GM12878 (cell line): ENCODE measurements at regions not wholly inside any gene's neighbourhood (a gene's known extent, or its start where the extent isn't known, plus 50 kb on each side); places are given as distances from the start of the nearest gene placed in this dataset.

Source experiments
- ATAC-seq: fragments of 200-7000 bp; cut with Tn5 transposase; 3 replicates; pipeline ENCODE4 v1.9.1; 2020; ENCODE audit warnings: mild to moderate bottlenecking, moderate library complexity
- BruUV-seq: library from RNA; stranded (reverse); fragments of 400-500 nt; replicated peaks from 2 replicates; lab custom pipeline; 2021; lab: Mats Ljungman, UMichigan
- CTCF ChIA-PET: fragments of 300-600 bp; sonication (Branson Sonifier 250); formaldehyde crosslinking; extraction: SDS; loops from one replicate; lab custom pipeline; 2021; ENCODE audit warnings: inconsistent platforms; lab: Yijun Ruan, JAX
- POLR2A ChIA-PET: fragments of 350-600 bp; formaldehyde crosslinking; extraction: SDS; loops from one replicate; lab custom pipeline; 2021; ENCODE audit warnings: inconsistent platforms; lab: Charles Lee
- RAD21 ChIA-PET: fragments of 300-600 bp; sonication (Branson Sonifier 250); formaldehyde crosslinking; loops from one replicate; lab custom pipeline; 2023; ENCODE audit warnings: antibody characterized with exemption; ENCODE audit not compliant: unreplicated experiment; lab: Charles Lee
- SMC1A ChIA-PET: fragments of 300-600 bp; sonication (Branson Sonifier 250); formaldehyde crosslinking; loops from one replicate; lab custom pipeline; 2023; ENCODE audit not compliant: unreplicated experiment, uncharacterized antibody; lab: Charles Lee
- DNase-seq: peaks from one replicate; pipeline ENCODE4 v3.0.0-alpha.2; 2011; ENCODE audit warnings: low read depth, low spot score
- FAIRE-seq: peaks from 3 replicates; lab custom pipeline; 2011; peaks lifted over from hg19 to GRCh38; lab: Jason Lieb, UNC
- H2AFZ ChIP-seq: 2 replicates; pipeline ENCODE4 v1.6.0; 2011; ENCODE audit warnings: low read depth, low read length, control low read depth; ENCODE audit not compliant: control insufficient read depth
- H3K27ac ChIP-seq: 2 replicates; pipeline ENCODE4 v1.5.1; 2011; ENCODE audit warnings: control low read depth; ENCODE audit not compliant: control insufficient read depth, insufficient read depth
- H3K27me3 ChIP-seq, 2 experiments: replicated peaks in 1 of 2; 2 replicates each; pipeline versions ENCODE4 v1.6.0 to v1.6.1; 2011; ENCODE audit warnings: low read length in 1 of 2; ENCODE audit not compliant: control insufficient read depth in 2 of 2, insufficient read depth in 2 of 2
- H3K36me3 ChIP-seq, 2 experiments: 2 replicates each; pipeline ENCODE4 v1.5.1; 2011; ENCODE audit warnings: low read length in 1 of 2; ENCODE audit not compliant: control insufficient read depth in 2 of 2, insufficient read depth in 2 of 2
- H3K4me1 ChIP-seq: 2 replicates; pipeline ENCODE4 v1.6.1; 2011; ENCODE audit warnings: mild to moderate bottlenecking, low read length, moderate library complexity, mixed read lengths; ENCODE audit not compliant: control insufficient read depth, insufficient read depth
- H3K4me2 ChIP-seq: 2 replicates; pipeline ENCODE4 v1.6.0; 2011; ENCODE audit warnings: control low read depth; ENCODE audit not compliant: control insufficient read depth, insufficient read depth
- H3K4me3 ChIP-seq: fragments of 200-600 bp; sonication (generic); 2 replicates; pipeline ENCODE4 v1.5.1; 2016
- H3K79me2 ChIP-seq: 2 replicates; pipeline ENCODE4 v1.6.0; 2011; ENCODE audit warnings: low read length; ENCODE audit not compliant: control insufficient read depth, insufficient read depth
- H3K9ac ChIP-seq: 2 replicates; pipeline ENCODE4 v1.8.0; 2011; ENCODE audit warnings: low read length, control low read depth, mixed read lengths; ENCODE audit not compliant: control insufficient read depth, insufficient read depth
- H3K9me3 ChIP-seq: replicated peaks from 3 replicates; pipeline ENCODE4 v1.5.1; 2011; ENCODE audit warnings: mild to moderate bottlenecking, low read length; ENCODE audit not compliant: control insufficient read depth, insufficient read depth
- H4K20me1 ChIP-seq: 2 replicates; pipeline ENCODE4 v1.6.0; 2011; ENCODE audit not compliant: control insufficient read depth, insufficient read depth
- CEBPB ChIP-seq, 2 experiments: fragments of 150-350 bp in 1 of 2; IDR thresholded peaks; 2 replicates each; pipeline ENCODE4 v1.6.1; 2012 to 2014; ENCODE audit warnings: low read depth in 2 of 2, low read length in 2 of 2, borderline replicate concordance in 1 of 2, inconsistent platforms in 1 of 2
- EP300 ChIP-seq, 2 experiments: fragments of 150-350 bp in 1 of 2; IDR thresholded peaks; 2 replicates each; pipeline ENCODE4 v1.6.1; 2011 to 2012; ENCODE audit warnings: low read depth in 2 of 2, low read length in 2 of 2, borderline replicate concordance in 1 of 2, improper control_type of control experiment in 1 of 2, inconsistent platforms in 1 of 2; ENCODE audit not compliant: control insufficient read depth in 1 of 2
- GABPA ChIP-seq: IDR thresholded peaks from 2 replicates; pipeline ENCODE4 v1.6.1; 2014; ENCODE audit warnings: antibody characterized with exemption, low read depth, mild to moderate bottlenecking, inconsistent platforms
- JUNB ChIP-seq: IDR thresholded peaks from 2 replicates; pipeline ENCODE4 v1.6.1; 2016; ENCODE audit warnings: antibody characterized with exemption, mild to moderate bottlenecking
- POU2F2 ChIP-seq: IDR thresholded peaks from 3 replicates; pipeline ENCODE4 v1.6.1; 2011; ENCODE audit warnings: low read depth, mild to moderate bottlenecking, low read length, borderline replicate concordance
- RUNX3 ChIP-seq: IDR thresholded peaks from 2 replicates; pipeline ENCODE4 v1.6.1; 2012; ENCODE audit warnings: low read length, inconsistent platforms
- SUPT20H ChIP-seq: IDR thresholded peaks from 2 replicates; pipeline ENCODE4 v1.6.1; 2011; ENCODE audit warnings: low read depth, mild to moderate bottlenecking, low read length, moderate library complexity, borderline replicate concordance; ENCODE audit not compliant: control insufficient read depth
- TCF7 ChIP-seq: IDR thresholded peaks from 2 replicates; pipeline ENCODE4 v1.6.1; 2014; ENCODE audit warnings: antibody characterized with exemption, borderline replicate concordance
- YBX1 ChIP-seq: fragments of 450-650 bp; IDR thresholded peaks from 2 replicates; pipeline ENCODE4 v1.6.1; 2016; ENCODE audit warnings: antibody characterized with exemption
- ZNF384 ChIP-seq: IDR thresholded peaks from 2 replicates; pipeline ENCODE4 v1.6.1; 2012; ENCODE audit warnings: low read depth, mild to moderate bottlenecking, low read length, improper control_type of control experiment, borderline replicate concordance
- ZNF592 ChIP-seq: fragments of 450-650 bp; IDR thresholded peaks from 2 replicates; pipeline ENCODE4 v1.6.1; 2017; ENCODE audit warnings: mild to moderate bottlenecking, moderate library complexity
- ZZZ3 ChIP-seq: IDR thresholded peaks from 2 replicates; pipeline ENCODE4 v1.6.1; 2011; ENCODE audit warnings: low read depth; ENCODE audit not compliant: control insufficient read depth, insufficient read length
- WGBS: methylation state at CpG from one replicate; pipeline ENCODE4 v1.1.6; 2016; ENCODE audit warnings: low lambda C conversion rate; ENCODE audit not compliant: insufficient replicate concordance, insufficient coverage; ENCODE audit errors: missing lambda C conversion rate; 5-methylcytosine and 5-hydroxymethylcytosine counted together
- in situ Hi-C: fragments of 300-500 bp; cut with MboI; formaldehyde crosslinking; loops from 9 replicates; pipeline ENCODE4 v1.14.3; 2018; ENCODE audit warnings: mixed read lengths
- intact Hi-C: fragments of 100-400 bp; cut with micrococcal nuclease; formaldehyde crosslinking; loops from one replicate; pipeline ENCODE4 v1.14.2; 2022; ENCODE audit not compliant: unreplicated experiment

GRCh38 chr18:67280486-67281242, 235.9 kb downstream of the DSEL start:
- BruUV-seq = no TSS peak
- Histone ChIP-seq H2AFZ (no peak overlapping the region), H3K27me3 (no peaks in the 10 kb centered on the region), H3K27ac (no peak overlapping the region), H3K79me2 (no peaks in the 10 kb centered on the region), H3K9me3 (no peaks in the 10 kb centered on the region), H3K36me3 (no peaks in the 10 kb centered on the region), H3K4me2 (no peak overlapping the region), H3K9ac (no peak overlapping the region), H3K4me3 (no peak overlapping the region), H4K20me1 (no peaks in the 10 kb centered on the region), H3K4me1 (no peaks in the 10 kb centered on the region)
- TF ChIP-seq ZNF384 = no peak
- no peak for DNase-seq
- intact Hi-C loops = no loop called here
- 21% methylated on average over 5 of the region's 5 CpGs for WGBS
- RAD21 ChIA-PET = no interaction called here
- CTCF ChIA-PET = no interaction called here
- in situ Hi-C loops = no loop called here
- no peak for FAIRE-seq
- SMC1A ChIA-PET = interaction anchor here (0.6 kb wide), 1 partner anchor 8 kb away, joined by 3 read pairs; no protein-coding TSS in a partner anchor
- POLR2A ChIA-PET = no interaction called here
- ATAC-seq = no peak

GRCh38 chr18:67279988-67280387, 236.5 kb downstream of the DSEL start:
- H3K4me1 ChIP-seq = no peaks in the 10 kb centered on the region
- BruUV-seq = no TSS peak
- no peak overlapping the region for H2AFZ ChIP-seq
- H3K27ac ChIP-seq = no peak overlapping the region
- FAIRE-seq = no peak
- SMC1A ChIA-PET = no interaction called here
- in situ Hi-C loops (no loop called here), intact Hi-C loops (no loop called here)
- no peaks in the 10 kb centered on the region for H4K20me1 ChIP-seq
- WGBS = 18% methylated on average over 3 of the region's 3 CpGs
- no peaks in the 10 kb centered on the region for H3K36me3 ChIP-seq
- H3K4me3 ChIP-seq = no peak overlapping the region
- POLR2A ChIA-PET = no interaction called here
- CTCF ChIA-PET = no interaction called here
- no peaks in the 10 kb centered on the region for H3K27me3 ChIP-seq
- no peaks in the 10 kb centered on the region for H3K9me3 ChIP-seq
- H3K4me2 ChIP-seq = no peak overlapping the region
- ATAC-seq = no peak
- DNase-seq = no peak
- no peak overlapping the region for H3K9ac ChIP-seq
- RAD21 ChIA-PET = no interaction called here
- no peaks in the 10 kb centered on the region for H3K79me2 ChIP-seq
- TF ChIP-seq GABPA (no peak), CEBPB (IDR thresholded peaks at IDR 0.05; ENCODE audit: borderline replicate concordance in 1 of 2, low read depth in 2 of 2, low read length in 2 of 2) (no peak), SUPT20H (no peak), RUNX3 (no peak), YBX1 (no peak), EP300 (IDR thresholded peaks at IDR 0.05; ENCODE audit: borderline replicate concordance in 1 of 2, control insufficient read depth in 1 of 2, low read depth in 2 of 2, low read length in 2 of 2) (no peak), JUNB (no peak), TCF7 (no peak), ZZZ3 (no peak), ZNF592 (no peak), POU2F2 (no peak)
